ENCODE measurements at regions not wholly inside any gene's neighbourhood (a gene's known extent, or its start where the extent isn't known, plus 50 kb on each side); places are given as distances from the start of the nearest gene placed in this dataset.
"Not testable (repeated sequence)": the region's sequence is repeated elsewhere in the genome, so short reads cannot be mapped to it uniquely, and the experiment has no call there.

GRCh38 chr13:88257706-88258105 lies 586.5 kb downstream of the SLITRK5 start:
- no peak for DNase-seq

- DNase-seq = no peak
Measured at GRCh38 chr13:88263808-88264207, 592.6 kb downstream of the SLITRK5 start.

- no peak for DNase-seq
Measured at GRCh38 chr13:88281841-88282240, 610.7 kb downstream of the SLITRK5 start.

- DNase-seq = no peak
Measured at GRCh38 chr13:88285329-88285728, 614.2 kb downstream of the SLITRK5 start.

- no peak for DNase-seq
Measured at GRCh38 chr13:88288326-88288725, 617.2 kb downstream of the SLITRK5 start.

GRCh38 chr13:88291731-88292130 lies 620.6 kb downstream of the SLITRK5 start:
- not testable (repeated sequence) for DNase-seq

GRCh38 chr13:88294368-88294767 lies 623.2 kb downstream of the SLITRK5 start:
- DNase-seq = no peak

- DNase-seq = no peak
Measured at GRCh38 chr13:88303157-88303556, 632.0 kb downstream of the SLITRK5 start.

- DNase-seq = no peak
Measured at GRCh38 chr13:88303605-88304004, 632.4 kb downstream of the SLITRK5 start.

- no peak for DNase-seq
Measured at GRCh38 chr13:88314496-88314895, 643.3 kb downstream of the SLITRK5 start.

GRCh38 chr13:88329066-88329465 lies 657.9 kb downstream of the SLITRK5 start:
- DNase-seq = no peak

- no peak for DNase-seq
Measured at GRCh38 chr13:88339271-88339741, 668.1 kb downstream of the SLITRK5 start.

- no peak for DNase-seq
Measured at GRCh38 chr13:88345171-88345847, 674.1 kb downstream of the SLITRK5 start.

- no peak for DNase-seq
Measured at GRCh38 chr13:88360761-88361160, 689.6 kb downstream of the SLITRK5 start.

GRCh38 chr13:88369866-88370265 lies 698.7 kb downstream of the SLITRK5 start:
- DNase-seq = no peak

- no peak for DNase-seq
Measured at GRCh38 chr13:88376760-88377388, 705.7 kb downstream of the SLITRK5 start.

GRCh38 chr13:88377852-88378251 lies 706.7 kb downstream of the SLITRK5 start:
- no peak for DNase-seq

- DNase-seq = no peak
Measured at GRCh38 chr13:88384542-88384941, 713.4 kb downstream of the SLITRK5 start.

- DNase-seq = no peak
Measured at GRCh38 chr13:88395804-88396203, 724.6 kb downstream of the SLITRK5 start.

GRCh38 chr13:88411696-88412095 lies 740.5 kb downstream of the SLITRK5 start:
- DNase-seq = no peak

- no peak for DNase-seq
Measured at GRCh38 chr13:88417801-88418200, 746.6 kb downstream of the SLITRK5 start.

- DNase-seq = no peak
Measured at GRCh38 chr13:88424463-88424862, 753.3 kb downstream of the SLITRK5 start.

GRCh38 chr13:88426661-88427060 lies 755.5 kb downstream of the SLITRK5 start:
- no peak for DNase-seq

GRCh38 chr13:88429862-88430261 lies 758.7 kb downstream of the SLITRK5 start:
- no peak for DNase-seq

GRCh38 chr13:88434953-88435352 lies 763.8 kb downstream of the SLITRK5 start:
- DNase-seq = no peak

Measured in NCI-H1417 treated with DMSO at 0.1 percent for 48 hours (cell line).